SK-N-SH (cell line): ENCODE measurements at regions not wholly inside any gene's neighbourhood (a gene's known extent, or its start where the extent isn't known, plus 50 kb on each side); places are given as distances from the start of the nearest gene placed in this dataset.

ENCODE experiments used
- CTCF ChIA-PET: fragments of 300-600, 350-600 bp; formaldehyde crosslinking; extraction: SDS; loops from one replicate; lab custom pipeline; 2021; lab: Yijun Ruan, JAX
- POLR2A ChIA-PET: fragments of 350-600 bp; sonication (Branson Sonifier 250); formaldehyde crosslinking; extraction: SDS; loops from one replicate; lab custom pipeline; 2020; ENCODE audit warnings: antibody characterized with exemption, inconsistent platforms; lab: Yijun Ruan, JAX
- DNase-seq: peaks from one replicate; pipeline ENCODE4 v3.0.0; 2012
- H2AFZ ChIP-seq: fragments of 200-600 bp; sonication (generic); 2 replicates; pipeline ENCODE4 v1.8.1; 2016; ENCODE audit warnings: antibody characterized with exemption, mild to moderate bottlenecking, low read depth
- H3F3A ChIP-seq: fragments of 200-600 bp; sonication (generic); replicated peaks from 2 replicates; pipeline ENCODE3; 2016; ENCODE audit warnings: antibody characterized with exemption, mild to moderate bottlenecking; ENCODE audit not compliant: insufficient read depth
- H3K27ac ChIP-seq, 2 experiments: fragments of 200-500 bp in 1 of 2; fragments of 200-600 bp in 1 of 2; sonication (Bioruptor generic) in 1 of 2; sonication (generic), shearing (Covaris generic) in 1 of 2; 2 replicates each; pipeline versions ENCODE4 v1.5.1 to v1.6.1; 2014 to 2016; ENCODE audit warnings: low read depth in 2 of 2, inconsistent platforms in 1 of 2, low read length in 1 of 2, mild to moderate bottlenecking in 1 of 2, mixed read lengths in 1 of 2
- H3K27me3 ChIP-seq: fragments of 200-600 bp; sonication (generic), shearing (Covaris generic); 2 replicates; pipeline ENCODE4 v1.6.1; 2016; ENCODE audit warnings: mixed run types; ENCODE audit not compliant: insufficient read depth
- H3K36me3 ChIP-seq, 2 experiments: fragments of 200-500 bp in 1 of 2; fragments of 200-600 bp in 1 of 2; sonication (Bioruptor generic) in 1 of 2; sonication (generic) in 1 of 2; replicated peaks in 1 of 2; 2 replicates each; pipeline versions ENCODE3 to v1.5.1; 2014 to 2016; ENCODE audit warnings: low read length in 1 of 2, mild to moderate bottlenecking in 1 of 2; ENCODE audit not compliant: insufficient read depth in 2 of 2, control insufficient read depth in 1 of 2
- H3K4me1 ChIP-seq, 2 experiments: fragments of 200-500 bp in 1 of 2; fragments of 200-600 bp in 1 of 2; sonication (Bioruptor generic) in 1 of 2; sonication (generic), shearing (Covaris generic) in 1 of 2; 2 replicates each; pipeline versions ENCODE4 v1.5.1 to v1.6.1; 2014 to 2016; ENCODE audit warnings: low read depth in 1 of 2, low read length in 1 of 2, mixed run types in 1 of 2; ENCODE audit not compliant: insufficient read depth in 2 of 2, control insufficient read depth in 1 of 2
- H3K4me2 ChIP-seq: fragments of 200-600 bp; sonication (generic), shearing (Covaris generic); 2 replicates; pipeline ENCODE4 v1.6.1; 2017; ENCODE audit warnings: mixed run types
- H3K4me3 ChIP-seq, 2 experiments: fragments of 200-500 bp in 1 of 2; fragments of 200-600 bp in 1 of 2; sonication (Bioruptor generic) in 1 of 2; sonication (generic), shearing (Covaris generic) in 1 of 2; 2 replicates each; pipeline versions ENCODE4 v1.5.1 to v1.8.1; 2014 to 2016; ENCODE audit warnings: low read depth in 2 of 2, inconsistent platforms in 1 of 2, low read length in 1 of 2, mild to moderate bottlenecking in 1 of 2, mixed read lengths in 1 of 2, moderate library complexity in 1 of 2
- H3K79me2 ChIP-seq: fragments of 200-600 bp; sonication (generic); 2 replicates; pipeline ENCODE4 v1.8.1; 2017; ENCODE audit warnings: mild to moderate bottlenecking; ENCODE audit not compliant: insufficient read depth
- H3K9ac ChIP-seq: fragments of 200-600 bp; sonication (generic); 2 replicates; pipeline ENCODE4 v1.6.1; 2017; ENCODE audit warnings: mixed run types
- H3K9me2 ChIP-seq: fragments of 200-600 bp; sonication (generic); 2 replicates; pipeline ENCODE4 v1.6.1; 2017; ENCODE audit warnings: mixed run types
- H3K9me3 ChIP-seq: fragments of 200-600 bp; sonication (generic); 2 replicates; pipeline ENCODE4 v1.6.1; 2017; ENCODE audit warnings: mixed run types, mild to moderate bottlenecking, moderate library complexity
- H4K20me1 ChIP-seq: fragments of 200-600 bp; sonication (generic); 2 replicates; pipeline ENCODE4 v1.6.1; 2017; ENCODE audit warnings: mild to moderate bottlenecking, mixed run types; ENCODE audit not compliant: insufficient read depth
- ELF1 ChIP-seq: IDR thresholded peaks from 2 replicates; pipeline ENCODE4 v1.4.0; 2012
- FOXJ3 ChIP-seq: sonication (generic); formaldehyde crosslinking; IDR thresholded peaks from 2 replicates; pipeline ENCODE4 v1.5.1; 2020; ENCODE audit warnings: mild to moderate bottlenecking, missing genetic modification reagents
- FOXM1 ChIP-seq: IDR thresholded peaks from 2 replicates; pipeline ENCODE4 v1.4.0; 2012; ENCODE audit warnings: low read depth, mild to moderate bottlenecking
- MXI1 ChIP-seq: IDR thresholded peaks from 2 replicates; pipeline ENCODE4 v1.6.1; 2012; ENCODE audit warnings: mild to moderate bottlenecking, low read depth, low read length, improper control_type of control experiment
- TAF1 ChIP-seq: IDR thresholded peaks from 2 replicates; pipeline ENCODE4 v1.6.1; 2012; ENCODE audit warnings: low read depth, mild to moderate bottlenecking, low read length, moderate library complexity, borderline replicate concordance
- TCF12 ChIP-seq: IDR thresholded peaks from 2 replicates; pipeline ENCODE4 v1.4.0; 2012
- YY1 ChIP-seq: IDR thresholded peaks from 2 replicates; pipeline ENCODE4 v1.4.0; 2012; ENCODE audit warnings: low read depth, mild to moderate bottlenecking
- WGBS: methylation state at CpG from one replicate; pipeline ENCODE4 v1.1.6; 2017; ENCODE audit warnings: low lambda C conversion rate; 5-methylcytosine and 5-hydroxymethylcytosine counted together
- TF ChIP-seq, protein P1 (sequence below): fragments of 150-350 bp; IDR thresholded peaks from 2 replicates; pipeline ENCODE4 v1.6.1; 2017; ENCODE audit warnings: antibody characterized with exemption, low read length, low read depth, borderline replicate concordance
- TF ChIP-seq, protein P2 (sequence below): fragments of 150-350 bp; IDR thresholded peaks from 2 replicates; pipeline ENCODE4 v1.6.1; 2016; ENCODE audit warnings: mild to moderate bottlenecking, low read depth, low read length
- TF ChIP-seq, protein P3 (sequence below): IDR thresholded peaks from 2 replicates; pipeline ENCODE4 v1.6.1; 2012; ENCODE audit warnings: mild to moderate bottlenecking, low read depth, low read length, moderate library complexity
- TF ChIP-seq, protein P4 (sequence below): IDR thresholded peaks from 2 replicates; pipeline ENCODE4; 2012

DNA sequence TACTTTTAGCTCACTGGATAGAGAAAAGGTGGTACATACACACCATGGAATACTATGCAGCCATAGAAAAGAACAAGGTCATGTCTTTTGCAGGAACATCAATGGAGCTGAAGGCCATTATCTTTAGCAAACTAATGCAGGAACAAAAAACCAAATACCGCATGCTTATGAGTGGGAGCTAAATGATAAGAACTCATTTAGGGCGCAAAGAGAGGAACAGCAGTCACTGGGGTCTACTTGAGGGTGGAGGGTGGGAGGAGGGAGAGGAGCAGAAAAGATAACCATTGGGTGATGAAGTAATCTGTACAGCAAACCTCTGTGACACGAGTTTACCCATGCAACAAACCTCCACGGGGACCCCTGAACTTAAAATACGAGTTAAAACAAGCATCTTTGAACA, 135.1 kb downstream of the IRS2 start (continued):
- no peak for TF ChIP-seq FOXM1

DNA sequence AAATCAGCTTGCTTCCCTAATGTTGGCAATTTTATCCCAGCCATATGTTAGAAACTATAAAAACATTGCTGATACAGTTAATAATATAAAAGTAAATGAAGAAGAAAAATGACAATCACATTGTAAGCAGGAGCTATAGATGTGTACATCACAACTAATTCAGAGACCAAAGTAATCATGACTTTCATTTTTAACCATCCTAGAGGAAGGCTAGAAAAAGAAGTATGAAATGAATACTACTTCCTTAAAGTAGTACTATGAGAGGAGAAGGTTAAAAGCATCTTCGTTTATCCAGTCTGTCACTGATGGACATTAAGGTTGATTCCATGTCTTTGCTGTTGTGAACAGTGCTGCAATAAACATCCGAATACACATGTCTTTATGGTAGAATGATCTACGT, 135.5 kb downstream of the IRS2 start:
- Histone ChIP-seq H3K4me3 (no peak overlapping the region), H3K4me1 (peaks cover 24 to 36% of the 10 kb centered on the region in 2 experiments; a peak in 3 of 4 replicates), H3K9me3 (no peaks in the 10 kb centered on the region), H3K79me2 (no peaks in the 10 kb centered on the region), H3K36me3 (no peaks in the 10 kb centered on the region), H3K9me2 (no peaks in the 10 kb centered on the region), H2AFZ (no peak overlapping the region), H4K20me1 (no peaks in the 10 kb centered on the region), H3F3A (no peaks in the 10 kb centered on the region), H3K27ac (no peak overlapping the region), H3K27me3 (no peaks in the 10 kb centered on the region), H3K4me2 (no peak overlapping the region), H3K9ac (no peak overlapping the region)
- 67% methylated on average over 3 of the region's 3 CpGs for WGBS
- ChIA-PET POLR2A (no interaction called here), CTCF (interaction anchor here (0.6 kb wide), 1 partner anchor 689 kb away, joined by 4 read pairs; no protein-coding TSS in a partner anchor)
- TF ChIP-seq ELF1, result no peak
- TF ChIP-seq TAF1, result no peak
- TF ChIP-seq FOXJ3 (CRISPR knock-in tag), result no peak
- TF ChIP-seq YY1, result no peak
- TF ChIP-seq, protein P1, sequence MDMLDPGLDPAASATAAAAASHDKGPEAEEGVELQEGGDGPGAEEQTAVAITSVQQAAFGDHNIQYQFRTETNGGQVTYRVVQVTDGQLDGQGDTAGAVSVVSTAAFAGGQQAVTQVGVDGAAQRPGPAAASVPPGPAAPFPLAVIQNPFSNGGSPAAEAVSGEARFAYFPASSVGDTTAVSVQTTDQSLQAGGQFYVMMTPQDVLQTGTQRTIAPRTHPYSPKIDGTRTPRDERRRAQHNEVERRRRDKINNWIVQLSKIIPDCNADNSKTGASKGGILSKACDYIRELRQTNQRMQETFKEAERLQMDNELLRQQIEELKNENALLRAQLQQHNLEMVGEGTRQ, result no peak
- no peak for TF ChIP-seq TCF12
- no peak for TF ChIP-seq MXI1
- TF ChIP-seq, protein P2, sequence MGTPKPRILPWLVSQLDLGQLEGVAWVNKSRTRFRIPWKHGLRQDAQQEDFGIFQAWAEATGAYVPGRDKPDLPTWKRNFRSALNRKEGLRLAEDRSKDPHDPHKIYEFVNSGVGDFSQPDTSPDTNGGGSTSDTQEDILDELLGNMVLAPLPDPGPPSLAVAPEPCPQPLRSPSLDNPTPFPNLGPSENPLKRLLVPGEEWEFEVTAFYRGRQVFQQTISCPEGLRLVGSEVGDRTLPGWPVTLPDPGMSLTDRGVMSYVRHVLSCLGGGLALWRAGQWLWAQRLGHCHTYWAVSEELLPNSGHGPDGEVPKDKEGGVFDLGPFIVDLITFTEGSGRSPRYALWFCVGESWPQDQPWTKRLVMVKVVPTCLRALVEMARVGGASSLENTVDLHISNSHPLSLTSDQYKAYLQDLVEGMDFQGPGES, result no peak
- TF ChIP-seq, protein P3, sequence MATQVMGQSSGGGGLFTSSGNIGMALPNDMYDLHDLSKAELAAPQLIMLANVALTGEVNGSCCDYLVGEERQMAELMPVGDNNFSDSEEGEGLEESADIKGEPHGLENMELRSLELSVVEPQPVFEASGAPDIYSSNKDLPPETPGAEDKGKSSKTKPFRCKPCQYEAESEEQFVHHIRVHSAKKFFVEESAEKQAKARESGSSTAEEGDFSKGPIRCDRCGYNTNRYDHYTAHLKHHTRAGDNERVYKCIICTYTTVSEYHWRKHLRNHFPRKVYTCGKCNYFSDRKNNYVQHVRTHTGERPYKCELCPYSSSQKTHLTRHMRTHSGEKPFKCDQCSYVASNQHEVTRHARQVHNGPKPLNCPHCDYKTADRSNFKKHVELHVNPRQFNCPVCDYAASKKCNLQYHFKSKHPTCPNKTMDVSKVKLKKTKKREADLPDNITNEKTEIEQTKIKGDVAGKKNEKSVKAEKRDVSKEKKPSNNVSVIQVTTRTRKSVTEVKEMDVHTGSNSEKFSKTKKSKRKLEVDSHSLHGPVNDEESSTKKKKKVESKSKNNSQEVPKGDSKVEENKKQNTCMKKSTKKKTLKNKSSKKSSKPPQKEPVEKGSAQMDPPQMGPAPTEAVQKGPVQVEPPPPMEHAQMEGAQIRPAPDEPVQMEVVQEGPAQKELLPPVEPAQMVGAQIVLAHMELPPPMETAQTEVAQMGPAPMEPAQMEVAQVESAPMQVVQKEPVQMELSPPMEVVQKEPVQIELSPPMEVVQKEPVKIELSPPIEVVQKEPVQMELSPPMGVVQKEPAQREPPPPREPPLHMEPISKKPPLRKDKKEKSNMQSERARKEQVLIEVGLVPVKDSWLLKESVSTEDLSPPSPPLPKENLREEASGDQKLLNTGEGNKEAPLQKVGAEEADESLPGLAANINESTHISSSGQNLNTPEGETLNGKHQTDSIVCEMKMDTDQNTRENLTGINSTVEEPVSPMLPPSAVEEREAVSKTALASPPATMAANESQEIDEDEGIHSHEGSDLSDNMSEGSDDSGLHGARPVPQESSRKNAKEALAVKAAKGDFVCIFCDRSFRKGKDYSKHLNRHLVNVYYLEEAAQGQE, result no peak
- TF ChIP-seq, protein P4, sequence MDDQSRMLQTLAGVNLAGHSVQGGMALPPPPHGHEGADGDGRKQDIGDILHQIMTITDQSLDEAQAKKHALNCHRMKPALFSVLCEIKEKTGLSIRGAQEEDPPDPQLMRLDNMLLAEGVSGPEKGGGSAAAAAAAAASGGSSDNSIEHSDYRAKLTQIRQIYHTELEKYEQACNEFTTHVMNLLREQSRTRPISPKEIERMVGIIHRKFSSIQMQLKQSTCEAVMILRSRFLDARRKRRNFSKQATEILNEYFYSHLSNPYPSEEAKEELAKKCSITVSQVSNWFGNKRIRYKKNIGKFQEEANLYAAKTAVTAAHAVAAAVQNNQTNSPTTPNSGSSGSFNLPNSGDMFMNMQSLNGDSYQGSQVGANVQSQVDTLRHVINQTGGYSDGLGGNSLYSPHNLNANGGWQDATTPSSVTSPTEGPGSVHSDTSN, result no peak
- DNase-seq, result no peak
